ENCODE measurements at regions not wholly inside any gene's neighbourhood (a gene's known extent, or its start where the extent isn't known, plus 50 kb on each side); places are given as distances from the start of the nearest gene placed in this dataset.

DNA sequence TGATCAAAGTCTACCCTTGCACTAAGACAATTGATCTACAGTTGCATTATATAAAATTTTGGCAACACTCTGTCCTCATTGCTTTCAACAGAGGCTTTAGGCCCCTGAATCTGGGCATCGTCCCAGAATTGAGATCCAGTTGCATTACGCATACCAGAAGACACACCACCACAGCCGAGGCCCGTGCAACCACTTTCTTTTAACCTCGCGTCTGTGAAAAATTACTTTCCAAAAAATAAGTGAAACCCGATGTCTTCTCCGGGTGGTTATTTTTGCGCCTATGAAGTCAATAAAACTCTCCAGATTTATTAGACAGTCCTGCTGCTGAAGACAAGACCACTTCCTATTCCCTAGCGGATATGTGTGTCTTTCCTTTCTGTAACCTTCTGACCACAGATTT, 52.1 kb upstream of the NFIB start:
- H3K27ac Mint-ChIP-seq, result no peak overlapping the region

DNA sequence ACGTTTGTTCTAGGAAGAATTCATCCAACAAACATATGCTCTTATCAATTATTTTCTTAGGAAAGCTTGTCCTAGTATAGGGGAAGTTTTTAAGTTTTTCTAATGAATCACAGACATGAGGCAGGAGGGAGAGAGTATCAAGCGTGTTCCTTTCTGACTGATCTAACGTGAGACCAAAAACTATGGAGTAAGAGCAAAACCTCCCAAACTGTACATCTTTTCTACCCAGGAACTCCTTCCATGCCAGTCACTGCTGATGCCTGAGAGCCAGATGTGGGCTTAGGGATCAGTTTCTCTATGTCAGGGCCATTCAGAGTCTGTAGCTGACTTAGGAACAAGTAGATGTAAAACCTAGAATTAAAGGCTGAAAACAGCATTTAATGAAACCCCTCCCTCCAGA, 51.7 kb upstream of the NFIB start:
- no peak for DNase-seq
- Histone ChIP-seq H3K4me3 (ENCODE audit: low read depth, low read length) (no peak overlapping the region), H3K4me1 (ENCODE audit: control insufficient read depth, insufficient read depth, low read length, poor library complexity, severe bottlenecking) (no peaks in the 10 kb centered on the region), H3K27me3 (ENCODE audit: control insufficient read depth, insufficient read depth, low read length) (no peaks in the 10 kb centered on the region), H3K36me3 (ENCODE audit: control insufficient read depth, insufficient read depth, low read length) (no peaks in the 10 kb centered on the region), H3K27ac (ENCODE audit: insufficient read depth, low read length, poor library complexity, severe bottlenecking) (no peak overlapping the region), H3K9me3 (ENCODE audit: control insufficient read depth in 2 of 2, low read length in 2 of 2) (no peaks in the 10 kb centered on the region)
- peaks cover 0 to 8% (median 3%) of the 10 kb centered on the region in 7 donors for H3K9me3 Mint-ChIP-seq
- H3K36me3 Mint-ChIP-seq, result no peaks in the 10 kb centered on the region
- no peak overlapping the region for H3K4me3 Mint-ChIP-seq
- no peak overlapping the region for H3K27ac Mint-ChIP-seq
- no peaks in the 10 kb centered on the region for H3K4me1 Mint-ChIP-seq
- peaks cover 5% of the 10 kb centered on the region for H3K27me3 Mint-ChIP-seq
- no peak for ATAC-seq (ENCODE audit: low read depth in 2 of 2)

More for the DNA sequence above, 52.1 kb upstream of the NFIB start:
- H3K27me3 Mint-ChIP-seq, result peaks cover 5% of the 10 kb centered on the region
- H3K4me3 ChIP-seq (ENCODE audit: low read depth, low read length), result no peak overlapping the region
- DNase-seq (no peak), ATAC-seq (ENCODE audit: low read depth in 2 of 2) (no peak)
- peaks cover 0 to 8% (median 3%) of the 10 kb centered on the region in 7 donors for H3K9me3 Mint-ChIP-seq
- H3K4me3 Mint-ChIP-seq, result no peak overlapping the region
- H3K27ac ChIP-seq (ENCODE audit: insufficient read depth, low read length, poor library complexity, severe bottlenecking), result no peak overlapping the region
- no peaks in the 10 kb centered on the region for H3K4me1 ChIP-seq (ENCODE audit: control insufficient read depth, insufficient read depth, low read length, poor library complexity, severe bottlenecking)
- no peaks in the 10 kb centered on the region for H3K27me3 ChIP-seq (ENCODE audit: control insufficient read depth, insufficient read depth, low read length)
- H3K4me1 Mint-ChIP-seq, result no peaks in the 10 kb centered on the region
- H3K36me3 Mint-ChIP-seq, result no peaks in the 10 kb centered on the region
- no peaks in the 10 kb centered on the region for H3K9me3 ChIP-seq (ENCODE audit: control insufficient read depth in 2 of 2, low read length in 2 of 2)
- no peaks in the 10 kb centered on the region for H3K36me3 ChIP-seq (ENCODE audit: control insufficient read depth, insufficient read depth, low read length)
